HG02798 (cell line): ENCODE measurements at regions not wholly inside any gene's neighbourhood (a gene's known extent, or its start where the extent isn't known, plus 50 kb on each side); places are given as distances from the start of the nearest gene placed in this dataset.

Experiments used
- ATAC-seq: cut with Tn5 transposase; IDR thresholded peaks from one replicate; pipeline ENCODE4 v1.9.1; 2021; ENCODE audit warnings: mild to moderate bottlenecking; ENCODE audit not compliant: unreplicated experiment, poor library complexity

DNA sequence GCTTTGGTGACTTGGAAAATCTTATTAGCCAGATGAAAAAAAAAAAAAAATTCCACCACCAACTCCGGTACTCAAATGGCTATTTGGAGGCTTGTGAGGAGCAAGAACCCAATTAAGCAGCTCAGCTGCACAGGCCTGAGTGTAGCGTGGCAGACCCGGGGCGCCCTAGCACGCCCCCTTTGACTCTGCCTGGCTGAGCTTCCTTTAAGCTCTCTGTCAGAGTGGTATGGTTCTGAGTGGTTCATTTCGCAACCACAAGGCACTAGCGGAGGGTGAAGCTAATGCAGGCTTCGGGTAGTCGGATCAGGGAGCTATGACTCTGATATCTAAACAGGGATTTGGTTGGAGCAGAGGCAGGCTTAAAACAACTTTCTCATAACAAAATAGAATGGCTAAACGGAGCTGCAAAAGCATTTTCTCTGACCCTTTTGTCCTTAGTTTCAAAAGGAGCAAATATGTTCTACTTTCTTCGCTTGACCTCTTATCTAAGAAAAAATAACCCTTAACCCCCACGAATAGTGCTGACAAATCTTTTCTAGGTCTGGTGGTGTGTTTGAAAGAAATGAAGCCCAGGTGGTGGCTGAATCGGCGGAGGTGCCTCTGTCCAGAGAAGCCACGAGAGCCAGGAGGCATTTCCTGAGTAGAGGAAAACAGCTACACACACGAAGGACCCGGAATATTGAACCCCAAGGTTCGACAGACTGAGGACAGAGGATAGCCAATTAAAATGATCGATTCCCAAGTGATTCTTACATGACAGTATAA lies 285.4 kb upstream of the GLI3 start:
- ATAC-seq: no peak

DNA sequence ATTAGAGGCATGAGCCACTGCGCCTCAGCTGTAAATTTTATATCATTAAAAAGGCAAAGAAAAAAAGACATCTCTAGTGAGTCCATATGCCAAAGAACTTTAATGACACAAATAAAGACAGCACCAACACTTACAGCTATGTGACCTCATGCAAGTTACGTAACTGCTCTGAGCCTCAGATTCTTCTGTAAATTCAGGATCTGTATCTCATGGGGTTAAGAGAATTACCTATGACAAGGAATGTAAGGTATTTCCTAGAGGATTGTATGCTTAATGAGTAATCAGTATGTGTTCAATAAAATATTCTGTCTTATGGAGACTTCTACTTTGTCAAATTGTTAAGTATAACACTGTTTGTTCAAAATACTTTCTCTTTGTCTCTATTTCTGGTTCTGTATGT lies 274.0 kb upstream of the GLI3 start:
- ATAC-seq: no peak

DNA sequence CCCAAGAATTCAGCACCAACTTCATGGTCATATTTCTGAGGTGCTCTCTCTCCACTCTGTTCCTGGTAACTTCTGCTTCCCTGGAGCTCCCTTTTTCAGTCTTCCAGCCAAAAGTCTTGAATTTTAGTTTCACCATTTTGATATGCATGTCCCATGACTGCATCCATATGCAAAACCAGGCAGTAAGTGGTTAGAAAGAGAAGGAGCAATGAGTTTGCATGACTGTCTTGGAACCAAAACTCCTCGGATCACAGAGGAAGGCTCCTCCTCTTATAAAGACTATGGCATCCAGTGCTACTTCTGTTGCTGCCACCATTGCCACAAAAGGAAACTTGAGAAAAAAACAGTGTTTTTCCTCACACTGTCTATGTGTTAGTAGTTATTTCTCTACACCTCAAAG lies 269.1 kb upstream of the GLI3 start:
- no peak for ATAC-seq

DNA sequence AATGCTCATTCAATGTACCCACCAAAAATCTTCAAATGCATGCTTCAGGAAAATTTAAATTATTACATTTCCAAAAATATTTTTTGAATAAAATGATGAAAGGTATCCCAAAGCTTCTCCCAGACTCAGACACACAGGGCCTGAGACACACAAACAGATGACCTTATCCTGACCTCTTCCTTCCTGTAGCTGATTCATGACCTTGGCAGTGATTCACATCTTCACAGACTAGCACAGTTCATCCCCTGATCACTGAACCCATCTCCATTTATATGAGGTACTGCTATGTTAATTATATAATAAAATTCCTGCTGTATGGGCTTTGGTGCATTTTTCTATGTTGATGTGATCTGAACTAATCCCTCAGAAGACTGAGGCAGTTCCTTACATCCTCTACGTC lies 265.0 kb upstream of the GLI3 start:
- ATAC-seq: no peak

DNA sequence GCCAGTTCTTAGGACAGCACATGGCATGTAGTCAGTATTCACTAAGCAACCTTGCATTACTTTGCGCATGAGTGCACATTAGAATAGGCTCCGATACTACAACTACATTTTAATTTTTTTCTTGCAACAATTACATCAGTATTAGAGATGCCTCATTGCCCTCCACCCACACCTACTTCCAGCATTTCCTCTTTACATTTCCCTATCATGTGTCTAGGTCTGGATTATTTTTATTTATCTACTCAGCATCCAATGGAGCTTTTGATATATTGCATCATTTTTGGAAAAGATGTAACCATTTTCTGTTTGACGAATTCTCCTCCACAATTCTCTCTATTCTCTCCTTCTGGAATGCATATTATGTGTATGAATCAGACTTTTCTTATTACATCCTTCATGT lies 258.2 kb upstream of the GLI3 start:
- no peak for ATAC-seq

DNA sequence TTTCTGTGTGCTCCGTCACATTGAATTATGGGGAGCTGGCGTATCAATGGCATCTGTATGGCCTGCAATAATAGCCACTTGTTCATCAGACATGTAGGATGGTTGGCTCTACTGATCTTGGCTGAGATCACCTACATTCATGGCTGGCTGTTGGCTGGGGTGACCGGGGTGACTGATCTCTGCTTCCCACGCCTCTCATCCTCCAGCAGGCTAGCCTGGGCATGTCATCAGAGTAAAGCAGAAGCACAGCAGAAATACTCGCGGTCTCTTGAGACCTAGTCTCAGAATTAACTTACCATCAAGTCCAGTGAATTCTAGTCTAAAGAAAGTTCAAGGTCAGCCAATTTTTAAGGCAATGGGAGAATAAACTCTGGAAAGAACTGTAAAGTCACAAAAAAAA lies 257.7 kb upstream of the GLI3 start:
- ATAC-seq: no peak

DNA sequence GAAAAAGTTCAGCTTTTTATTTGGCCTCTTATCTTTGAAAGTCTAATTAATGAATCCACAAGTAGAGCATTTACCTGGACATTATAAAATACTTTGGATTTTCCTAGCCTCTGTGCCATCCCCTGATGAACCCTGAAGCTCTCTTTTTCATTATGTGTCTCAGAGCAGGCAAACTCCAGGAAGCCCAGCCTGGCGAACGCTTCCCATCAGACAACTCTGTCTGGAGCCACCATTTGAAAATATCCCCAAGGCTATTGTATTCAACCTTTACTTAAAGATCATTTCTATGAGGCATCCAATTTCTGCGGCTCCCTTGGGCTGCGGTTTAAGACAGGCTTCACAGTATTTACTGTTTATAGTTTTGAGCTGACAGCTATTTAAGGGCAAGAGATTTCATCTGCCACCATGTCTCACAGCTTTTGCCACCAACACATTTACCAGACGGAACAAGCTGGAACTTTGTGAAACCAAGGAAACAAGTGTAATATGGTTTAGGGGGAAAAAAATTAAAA lies 257.2 kb upstream of the GLI3 start:
- ATAC-seq: no peak

DNA sequence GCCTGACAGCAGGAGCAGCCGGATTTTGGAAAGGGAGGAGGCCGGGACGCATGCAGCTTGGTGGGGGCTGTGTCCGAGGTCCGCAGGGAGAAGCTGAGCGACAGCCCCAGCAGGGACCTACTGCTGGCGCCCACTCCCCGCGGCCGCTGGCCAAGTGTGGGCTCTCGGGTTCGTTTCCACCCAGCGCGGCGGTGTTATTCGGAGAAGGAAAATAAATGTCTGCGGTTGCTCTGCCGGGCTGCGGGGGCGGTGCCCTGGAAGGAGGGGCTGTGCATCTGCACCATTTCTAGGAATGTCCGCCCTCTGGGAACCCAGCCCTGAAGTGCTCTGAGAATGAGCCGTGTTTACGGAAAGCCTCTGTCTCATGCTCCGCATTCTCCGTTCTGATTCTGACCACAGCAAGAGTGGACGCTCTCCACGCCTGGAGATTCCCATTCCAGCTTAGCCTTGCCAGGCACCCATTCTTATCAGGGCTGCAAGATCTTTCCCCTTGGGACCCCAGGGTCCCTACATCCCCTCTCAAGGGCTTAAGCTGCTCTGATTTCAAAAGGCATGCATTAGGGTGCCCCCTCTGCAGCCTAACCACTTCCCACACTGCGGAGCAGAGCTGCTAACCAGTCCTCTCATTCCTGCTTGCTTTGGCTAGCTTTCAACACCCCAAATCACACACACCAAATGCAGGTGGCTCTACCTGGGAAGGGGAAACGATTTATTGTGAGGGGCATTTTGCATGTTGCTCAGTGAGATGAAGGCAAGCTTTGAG lies 256.6 kb upstream of the GLI3 start:
- ATAC-seq: no peak

DNA sequence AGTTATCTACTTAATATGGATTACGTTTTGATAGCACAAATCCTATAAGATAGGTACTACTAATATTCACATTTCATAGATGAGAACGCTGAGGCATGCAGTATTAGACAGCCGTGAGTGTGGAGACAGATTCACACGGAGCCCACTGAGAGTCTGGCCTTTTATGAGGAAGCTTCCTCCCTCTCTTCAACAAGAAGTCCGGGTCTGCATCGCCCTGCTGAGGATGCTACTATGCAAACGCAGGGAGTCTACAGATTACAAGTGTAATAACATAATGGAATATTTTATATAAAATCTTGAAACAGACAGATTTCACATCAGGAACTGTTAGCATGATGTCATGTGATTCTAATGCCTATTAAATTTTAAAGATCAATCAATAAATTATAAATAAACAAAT lies 255.9 kb upstream of the GLI3 start:
- ATAC-seq: no peak

DNA sequence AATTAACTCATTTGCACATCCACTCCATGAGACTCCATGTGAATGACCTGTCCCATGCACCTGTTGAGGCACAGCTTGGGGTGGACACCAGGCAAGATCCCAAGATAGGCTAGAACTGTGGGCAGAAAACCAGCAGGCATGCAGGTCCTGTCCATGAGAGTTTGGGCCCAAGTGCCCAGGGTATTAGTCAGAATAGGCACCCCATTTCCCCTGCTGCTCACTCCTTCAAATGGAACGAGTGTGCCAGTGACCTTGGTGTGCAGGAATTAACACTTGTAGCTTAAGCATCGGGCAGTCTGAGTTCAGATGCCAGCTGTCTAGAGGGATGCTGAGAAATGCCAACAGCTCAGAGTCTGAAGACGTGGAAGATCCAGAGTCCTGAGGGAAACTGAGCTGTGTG lies 254.1 kb upstream of the GLI3 start:
- ATAC-seq: no peak

DNA sequence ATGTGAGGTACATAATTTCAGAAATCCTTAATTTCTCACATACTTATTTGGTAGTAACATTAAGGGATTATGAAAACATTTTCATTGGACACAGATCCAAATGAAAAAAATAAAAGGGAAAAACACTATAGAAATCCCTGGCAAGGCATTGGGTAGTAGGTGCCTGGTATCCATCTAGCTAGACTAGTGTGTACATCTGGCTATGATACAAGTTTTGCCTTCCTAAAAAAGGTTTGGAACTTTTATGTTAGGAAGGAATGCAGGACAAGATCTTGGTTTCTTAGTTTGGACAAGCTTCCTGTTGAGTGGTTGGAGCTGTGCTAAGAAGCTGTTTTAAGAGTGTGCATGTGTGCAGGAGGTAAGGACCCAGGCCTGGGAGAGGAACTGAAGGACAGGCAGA lies 252.3 kb upstream of the GLI3 start:
- no peak for ATAC-seq

DNA sequence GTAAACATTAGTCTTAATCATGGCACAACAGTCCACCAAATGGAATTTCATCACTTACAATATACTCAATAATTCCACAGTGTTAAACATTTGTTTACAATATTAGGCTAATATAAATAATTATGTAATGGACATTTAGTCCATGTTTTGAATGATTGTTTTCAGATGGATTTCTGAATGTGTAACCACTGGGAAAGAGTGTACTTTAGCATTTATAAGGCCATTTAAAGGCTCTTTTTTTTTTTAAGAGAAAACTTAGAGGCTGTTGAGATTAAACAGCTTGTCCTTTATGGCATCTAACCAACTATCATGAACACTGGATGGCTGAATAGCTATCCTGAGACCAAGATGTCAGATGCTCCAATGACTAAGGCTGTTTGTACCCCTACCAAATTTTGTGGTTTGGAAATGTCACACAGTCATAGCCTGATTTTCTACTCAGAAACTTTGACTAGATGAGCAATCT lies 248.3 kb upstream of the GLI3 start:
- no peak for ATAC-seq

DNA sequence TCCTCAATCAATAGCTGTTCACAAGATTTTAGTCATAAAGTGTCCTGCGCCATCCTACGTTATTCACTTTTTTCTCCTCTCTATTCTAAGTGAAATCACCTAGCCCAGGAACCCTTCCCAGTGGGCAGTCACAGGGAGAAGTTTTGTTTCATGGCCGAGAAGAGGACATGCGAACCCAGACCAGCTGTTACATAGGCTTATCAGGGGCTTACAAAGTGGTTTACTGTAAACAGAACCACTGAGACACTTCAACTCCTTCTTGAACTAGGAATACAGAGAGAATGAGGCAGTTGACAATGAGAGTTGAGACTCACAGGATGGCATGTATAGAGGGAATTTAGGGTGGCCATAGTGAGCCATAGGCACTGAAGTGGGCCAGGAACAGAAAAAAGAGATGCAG lies 246.9 kb upstream of the GLI3 start:
- no peak for ATAC-seq

DNA sequence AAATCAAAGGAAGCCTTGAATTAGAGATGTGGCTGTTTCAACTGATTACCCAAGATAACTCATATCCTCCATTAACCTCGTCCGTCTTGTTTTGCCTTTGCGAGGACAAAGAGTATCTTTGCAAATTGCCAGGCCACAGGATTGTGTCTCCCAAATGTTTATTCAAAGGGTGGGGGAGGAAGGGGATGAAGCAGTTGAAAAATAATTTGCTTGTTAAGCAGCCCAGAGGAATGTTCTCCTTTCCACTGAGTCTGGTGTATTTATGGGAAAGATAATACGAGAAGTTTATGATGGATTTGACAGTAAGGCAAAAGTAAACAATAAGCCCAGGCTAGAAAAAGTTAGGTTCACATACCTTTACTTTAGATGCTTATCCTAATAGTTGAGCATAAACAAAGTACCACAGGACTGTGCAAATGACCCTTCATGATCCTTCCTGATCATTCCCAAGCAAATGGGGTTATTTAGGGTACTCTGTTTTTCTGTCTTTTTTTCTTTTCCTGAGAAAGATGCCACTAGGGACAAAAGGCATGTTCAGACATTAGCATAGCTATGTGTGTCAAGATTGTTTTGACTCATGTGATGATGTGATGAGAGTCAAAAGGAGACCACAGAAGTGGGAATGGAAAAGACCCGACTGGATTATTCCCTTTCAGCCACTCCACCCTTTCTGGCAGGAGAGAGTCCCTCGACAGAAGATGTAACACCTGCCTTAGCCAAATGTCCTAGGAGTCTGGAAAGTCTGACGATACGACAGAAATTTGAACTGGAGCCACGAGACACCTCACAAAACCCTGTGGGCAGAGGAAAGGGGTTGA lies 243.0 kb upstream of the GLI3 start:
- no peak for ATAC-seq

DNA sequence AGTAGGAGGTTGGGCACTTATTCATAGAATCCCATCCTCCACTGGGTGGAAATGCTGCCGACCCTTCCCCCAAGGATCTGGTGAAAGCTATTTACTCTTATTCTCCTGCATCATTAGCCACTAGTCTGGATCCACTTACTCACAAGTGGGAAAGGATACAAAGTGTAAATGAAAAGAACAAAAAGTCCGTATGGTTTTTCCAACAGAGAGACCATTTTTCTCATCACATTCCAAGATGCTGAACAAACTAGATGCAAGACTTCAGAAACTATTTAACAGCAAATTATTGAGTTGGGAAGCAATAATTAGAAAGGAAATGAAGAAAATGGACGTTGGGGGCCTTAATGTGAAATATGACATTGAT lies 242.4 kb upstream of the GLI3 start:
- ATAC-seq: no peak

DNA sequence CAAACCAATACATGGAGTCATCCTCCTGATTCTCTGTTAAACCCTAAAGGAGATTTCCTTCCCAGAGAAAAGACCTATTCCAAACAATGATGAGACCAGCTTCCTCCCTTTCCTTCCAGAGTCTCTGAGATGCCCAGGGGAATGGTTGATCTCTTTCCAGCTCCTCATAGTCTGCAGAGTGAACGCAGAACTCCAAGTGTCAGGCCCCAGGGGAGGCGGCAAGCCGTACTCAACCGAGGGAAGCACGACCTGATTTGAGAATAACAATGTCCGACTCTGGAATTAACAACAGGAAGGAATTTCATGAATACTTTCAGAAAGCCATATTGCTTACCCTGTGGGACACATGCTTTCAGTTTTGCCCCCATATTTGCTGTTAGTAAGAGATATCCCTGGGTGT lies 241.7 kb upstream of the GLI3 start:
- no peak for ATAC-seq

DNA sequence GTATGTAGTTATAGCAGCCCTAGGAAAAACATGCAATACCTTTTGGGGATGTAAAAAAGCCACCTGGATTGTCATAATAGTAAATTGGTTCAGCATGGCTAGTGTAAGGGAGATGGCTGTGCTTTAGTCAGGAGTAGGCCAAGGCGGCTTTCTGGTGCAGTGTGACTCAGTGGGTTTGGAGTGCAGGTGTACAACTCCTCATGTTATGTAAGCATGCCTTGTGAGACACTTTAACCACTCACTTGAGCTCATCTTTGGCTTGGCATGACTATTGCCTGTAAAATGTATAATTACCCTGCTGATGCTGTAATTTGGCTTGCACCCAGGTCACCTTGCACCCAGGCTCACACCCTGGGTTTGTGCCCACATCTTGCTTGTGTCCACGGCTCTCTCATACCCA lies 239.2 kb upstream of the GLI3 start:
- ATAC-seq: no peak

DNA sequence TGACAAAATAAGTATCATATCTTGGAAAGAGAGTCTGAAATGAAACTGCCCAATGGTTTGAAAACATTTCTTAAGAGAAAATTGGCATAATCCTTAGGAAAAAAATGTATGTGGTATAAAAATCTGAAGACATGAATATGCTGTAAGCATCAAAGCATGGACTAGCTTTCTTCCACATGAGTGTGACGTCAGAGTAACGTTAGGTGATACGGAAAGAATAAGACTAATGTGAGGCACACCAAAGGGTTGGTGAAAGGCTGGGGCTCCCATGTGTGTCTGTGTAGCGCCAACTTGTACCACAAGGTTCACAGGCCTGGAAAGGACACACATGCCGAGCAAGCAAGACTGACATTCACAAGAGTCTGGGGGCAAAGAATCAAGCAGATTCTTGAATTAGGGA lies 238.1 kb upstream of the GLI3 start:
- no peak for ATAC-seq

DNA sequence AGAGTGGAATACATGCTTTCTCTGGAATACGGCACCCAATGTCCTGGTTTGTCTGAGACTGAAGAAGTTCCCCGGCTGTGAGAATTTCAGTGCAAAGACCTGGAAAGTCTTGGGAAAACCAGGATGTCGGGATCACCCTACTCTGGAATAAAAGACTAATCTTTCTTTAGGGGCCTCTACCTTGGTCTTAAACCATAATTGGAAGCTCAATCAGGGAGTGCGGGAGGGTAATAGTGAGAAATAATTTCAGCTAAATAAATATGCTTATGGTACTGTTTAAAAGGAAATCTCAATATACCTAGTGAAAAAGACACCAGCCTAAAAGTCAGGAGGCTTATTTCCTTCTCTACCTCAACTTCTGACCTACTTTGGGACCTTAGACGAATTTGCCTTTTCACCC lies 236.1 kb upstream of the GLI3 start:
- ATAC-seq: no peak

DNA sequence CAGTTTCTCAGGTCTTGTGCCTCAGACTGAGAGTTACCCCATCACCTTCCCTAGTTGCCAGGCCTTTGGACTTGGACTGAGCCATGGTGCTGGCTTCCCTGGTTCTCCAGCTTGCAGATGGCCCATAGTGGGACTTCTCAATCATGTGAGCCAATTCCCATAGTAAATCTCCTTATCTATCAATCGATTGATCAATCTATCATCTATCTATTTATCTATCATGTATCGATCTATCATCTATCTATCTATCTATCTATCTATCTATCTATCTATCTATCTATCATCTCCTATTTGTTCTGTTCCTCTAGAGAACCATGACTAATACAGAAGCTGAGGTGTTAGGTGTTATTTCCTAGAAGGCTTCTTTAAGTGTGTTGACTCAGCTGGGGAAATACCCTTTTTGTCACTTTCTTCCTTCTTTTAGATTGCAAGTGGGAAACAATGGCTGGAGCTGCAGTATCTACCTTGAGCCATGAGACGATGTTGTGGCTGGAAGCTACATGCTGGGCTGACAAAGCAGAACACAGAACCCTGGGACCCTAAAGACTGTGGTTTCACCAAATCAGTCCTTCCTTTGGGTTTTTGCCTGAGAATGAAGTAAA lies 234.7 kb upstream of the GLI3 start:
- ATAC-seq: peak; percentile 44

DNA sequence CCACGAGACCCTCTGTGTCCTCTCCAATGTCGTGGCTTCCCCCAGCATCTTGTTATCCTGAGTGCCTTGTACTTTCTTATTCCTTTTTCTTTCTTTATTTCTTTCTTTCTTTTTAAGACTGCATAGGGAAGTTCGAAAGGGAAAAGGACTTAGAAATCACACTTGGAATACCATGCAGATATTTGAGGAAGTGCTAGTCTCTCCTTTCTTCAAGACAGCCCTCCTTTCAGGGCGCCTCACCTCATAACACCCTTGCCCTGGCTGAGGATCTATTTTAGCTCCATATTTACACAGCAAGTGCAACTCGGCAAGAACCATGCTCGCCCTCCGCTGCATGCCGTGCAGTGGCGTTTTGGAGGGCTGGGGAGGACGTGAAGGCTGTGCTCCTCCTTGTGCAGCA lies 232.3 kb upstream of the GLI3 start:
- no peak for ATAC-seq
